Fibroblast of mammary gland (primary cell): ENCODE measurements at regions not wholly inside any gene's neighbourhood (a gene's known extent, or its start where the extent isn't known, plus 50 kb on each side); places are given as distances from the start of the nearest gene placed in this dataset.
"Not testable (repeated sequence)": the region's sequence is repeated elsewhere in the genome, so short reads cannot be mapped to it uniquely, and the experiment has no call there.

Experiments used
- DNase-seq: peaks from one replicate; pipeline ENCODE4 v3.0.0-alpha.2; 2010; ENCODE audit warnings: low read depth
- H3K4me3 ChIP-seq: 2 replicates; pipeline ENCODE4 v1.5.1; 2011; ENCODE audit warnings: low read depth, mild to moderate bottlenecking, low read length, moderate library complexity; ENCODE audit not compliant: control insufficient read depth
- CTCF ChIP-seq: conservative IDR thresholded peaks from 2 replicates; pipeline ENCODE4 v1.5.1; 2011; ENCODE audit warnings: low read depth, low read length, inconsistent platforms; ENCODE audit not compliant: control insufficient read depth, insufficient read depth

- no peak for DNase-seq
- no peak overlapping the region for H3K4me3 ChIP-seq
- TF ChIP-seq CTCF = no peak
These were observed 1117.6 kb upstream of the SLC39A10 start for GRCh38 chr2:194539425-194539824.

DNA sequence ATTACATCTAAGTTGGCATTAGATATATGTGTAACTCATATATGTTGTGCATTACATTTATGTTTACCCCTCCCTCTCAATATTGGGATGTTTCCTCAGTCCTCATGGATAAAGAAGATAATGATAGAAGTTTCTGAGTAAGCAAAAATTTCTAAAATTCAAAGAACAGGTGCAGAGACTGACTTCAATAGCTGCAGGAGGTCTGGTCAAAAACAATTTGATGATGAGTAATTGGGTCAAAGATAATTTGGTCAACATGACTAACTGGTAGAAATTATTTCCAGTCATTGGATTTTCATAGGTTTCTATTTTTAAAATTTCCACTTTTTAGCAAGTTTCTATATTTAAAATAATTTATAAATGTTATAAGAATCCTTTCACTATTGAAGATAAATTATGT, 1130.9 kb upstream of the SLC39A10 start:
- no peak for TF ChIP-seq CTCF
- no peak for DNase-seq
- H3K4me3 ChIP-seq = no peak overlapping the region

GRCh38 chr2:194514281-194514680, 1142.7 kb upstream of the SLC39A10 start:
- no peak overlapping the region for H3K4me3 ChIP-seq
- no peak for DNase-seq
- no peak for TF ChIP-seq CTCF

DNA sequence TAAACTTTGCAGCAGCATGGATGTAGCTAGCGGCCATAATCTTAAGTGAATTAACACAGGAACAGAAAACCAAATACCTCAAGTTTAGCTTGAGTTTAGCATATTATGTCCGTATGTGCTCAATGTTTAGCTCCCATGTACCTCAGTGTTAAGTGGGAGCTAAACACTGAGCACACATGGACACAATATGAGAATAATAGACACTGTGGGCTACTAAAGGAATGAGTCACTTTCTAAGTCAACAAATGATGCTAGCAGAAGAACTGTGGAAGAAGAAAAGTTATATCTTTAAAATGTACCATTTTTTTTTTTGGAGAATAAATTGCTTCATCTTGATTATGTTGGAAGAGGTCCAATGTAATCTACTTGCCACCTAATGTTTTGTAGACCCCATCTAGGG, 1146.0 kb upstream of the SLC39A10 start:
- peak; percentile 23 for DNase-seq
- H3K4me3 ChIP-seq = not testable (repeated sequence)

- not testable (repeated sequence) for H3K4me3 ChIP-seq, DNase-seq
These were observed 1152.2 kb upstream of the SLC39A10 start for GRCh38 chr2:194504876-194505275.

- no peak for TF ChIP-seq CTCF
- DNase-seq = peak; percentile 4
- no peak overlapping the region for H3K4me3 ChIP-seq
These were observed 1162.0 kb upstream of the SLC39A10 start for GRCh38 chr2:194495046-194495445.

GRCh38 chr2:194494401-194494800, 1162.6 kb upstream of the SLC39A10 start:
- TF ChIP-seq CTCF = no peak
- H3K4me3 ChIP-seq = no peak overlapping the region
- DNase-seq = no peak

DNA sequence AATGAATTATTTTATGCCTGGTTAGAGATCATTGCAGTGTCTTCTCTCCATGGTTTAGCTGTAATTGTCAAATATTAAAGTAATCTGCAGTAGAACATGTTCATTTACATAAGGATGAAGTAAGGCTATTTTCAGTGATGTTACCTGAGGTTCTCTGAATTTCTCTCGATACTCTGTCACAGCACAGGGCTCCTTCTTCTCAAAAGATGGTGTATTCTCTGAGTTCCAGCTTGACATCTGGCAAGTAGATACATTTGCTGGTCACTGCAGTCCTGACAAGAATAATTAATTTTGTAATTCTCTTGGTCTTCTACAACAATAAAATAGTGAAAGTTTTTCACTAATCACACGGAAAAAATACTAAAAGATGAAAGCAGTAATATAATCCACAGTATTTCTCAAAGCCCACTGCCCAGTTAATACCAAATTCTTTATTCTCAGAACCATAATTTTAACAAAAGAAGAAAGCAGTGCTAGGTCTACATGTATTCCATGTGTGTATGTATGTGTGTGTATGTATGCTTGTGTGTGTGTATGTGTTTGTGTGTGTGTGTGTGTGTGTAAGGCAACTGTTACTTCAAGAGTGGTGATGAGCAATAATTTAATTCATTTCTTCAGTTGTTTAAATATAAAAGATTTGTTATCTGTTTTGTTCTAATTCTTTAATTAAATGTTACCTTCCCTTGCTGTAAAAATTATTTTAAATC, 1165.5 kb upstream of the SLC39A10 start:
- no peak for DNase-seq
- TF ChIP-seq CTCF = no peak
- H3K4me3 ChIP-seq = no peak overlapping the region
